Upper lobe of left lung (tissue), 4 donors: ENCODE measurements at regions not wholly inside any gene's neighbourhood (a gene's known extent, or its start where the extent isn't known, plus 50 kb on each side); places are given as distances from the start of the nearest gene placed in this dataset.

Experiments
- CTCF ChIP-seq, 6 experiments: fragments of 450-650 bp in 4 of 6; fragments of 200-600 bp in 2 of 6; sonication (generic) in 2 of 6; IDR thresholded peaks; one replicate each; pipeline ENCODE4 v1.5.1; 2016 to 2019; ENCODE audit warnings: antibody characterized with exemption in 6 of 6
- EP300 ChIP-seq, 4 donors: sonication (generic); formaldehyde crosslinking; IDR thresholded peaks; one replicate each; pipeline ENCODE4 v1.5.1; 2017; ENCODE audit warnings: antibody characterized with exemption in 4 of 4, control low read depth in 2 of 4
- POLR2A ChIP-seq, 4 donors: fragments of 450-650 bp; IDR thresholded peaks; one replicate each; pipeline ENCODE4 v1.5.1; 2016 to 2017; ENCODE audit warnings: antibody characterized with exemption in 4 of 4, mild to moderate bottlenecking in 2 of 4
- POLR2AphosphoS5 ChIP-seq, 2 donors: sonication (generic); formaldehyde crosslinking; IDR thresholded peaks; one replicate each; pipeline ENCODE4 v1.5.1; 2017; ENCODE audit warnings: antibody characterized with exemption in 2 of 2

DNA sequence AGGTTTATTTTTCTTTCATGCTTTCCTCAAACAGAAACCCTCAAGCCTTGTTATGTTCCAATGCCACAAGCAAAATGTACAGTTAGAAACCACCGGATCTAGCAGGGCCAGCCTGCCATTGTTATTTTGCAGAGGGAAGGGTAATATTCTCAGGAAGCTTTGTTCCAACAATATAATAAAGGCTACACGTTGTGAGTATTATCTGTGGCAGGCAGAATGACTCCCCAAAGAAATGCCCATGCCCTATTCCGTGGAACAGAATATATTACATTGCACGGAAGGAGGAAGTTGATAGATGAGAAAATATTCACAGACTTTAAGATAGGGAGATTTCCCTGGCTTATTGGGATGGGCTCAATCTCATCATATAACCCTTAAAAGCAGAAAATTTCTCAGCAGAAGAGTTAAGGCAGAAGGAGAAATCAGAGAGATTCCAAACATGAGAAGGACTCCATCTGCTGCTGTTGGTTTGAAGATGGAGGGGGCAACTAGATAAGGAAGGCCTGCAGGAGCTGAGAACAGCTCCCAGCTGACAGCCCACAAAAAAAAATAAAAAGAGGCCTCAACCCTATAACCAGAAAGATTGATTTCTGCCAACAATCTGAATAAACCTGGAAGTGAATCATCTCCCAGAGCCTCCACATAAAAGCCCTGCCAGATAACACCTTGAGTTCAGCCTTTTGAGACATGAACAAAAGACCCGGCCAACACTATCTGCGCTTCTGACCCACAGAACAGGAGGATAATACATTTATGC lies 466.6 kb downstream of the LPIN1 start:
- TF ChIP-seq POLR2A (IDR thresholded peaks at IDR 0.05) (no peak), CTCF (IDR thresholded peaks at IDR 0.05) (no peak), POLR2AphosphoS5 (IDR thresholded peaks at IDR 0.05) (no peak), EP300 (IDR thresholded peaks at IDR 0.05) (no peak)
